ENCODE measurements at regions not wholly inside any gene's neighbourhood (a gene's known extent, or its start where the extent isn't known, plus 50 kb on each side); places are given as distances from the start of the nearest gene placed in this dataset.

- TF ChIP-seq CTCF (conservative IDR thresholded peaks at IDR 0.05; ENCODE audit: low read depth, low read length) (no peak), EZH2 (IDR thresholded peaks at IDR 0.05; ENCODE audit: borderline replicate concordance, low read depth, low read length, poor library complexity, severe bottlenecking) (no peak)
These were observed 74.1 kb upstream of the NKD1 start for GRCh38 chr16:50474138-50474537.
